ENCODE measurements at regions not wholly inside any gene's neighbourhood (a gene's known extent, or its start where the extent isn't known, plus 50 kb on each side); places are given as distances from the start of the nearest gene placed in this dataset.
A peak's percentile ranks its signal among the peaks of the same experiment; 100 is the strongest.

DNA sequence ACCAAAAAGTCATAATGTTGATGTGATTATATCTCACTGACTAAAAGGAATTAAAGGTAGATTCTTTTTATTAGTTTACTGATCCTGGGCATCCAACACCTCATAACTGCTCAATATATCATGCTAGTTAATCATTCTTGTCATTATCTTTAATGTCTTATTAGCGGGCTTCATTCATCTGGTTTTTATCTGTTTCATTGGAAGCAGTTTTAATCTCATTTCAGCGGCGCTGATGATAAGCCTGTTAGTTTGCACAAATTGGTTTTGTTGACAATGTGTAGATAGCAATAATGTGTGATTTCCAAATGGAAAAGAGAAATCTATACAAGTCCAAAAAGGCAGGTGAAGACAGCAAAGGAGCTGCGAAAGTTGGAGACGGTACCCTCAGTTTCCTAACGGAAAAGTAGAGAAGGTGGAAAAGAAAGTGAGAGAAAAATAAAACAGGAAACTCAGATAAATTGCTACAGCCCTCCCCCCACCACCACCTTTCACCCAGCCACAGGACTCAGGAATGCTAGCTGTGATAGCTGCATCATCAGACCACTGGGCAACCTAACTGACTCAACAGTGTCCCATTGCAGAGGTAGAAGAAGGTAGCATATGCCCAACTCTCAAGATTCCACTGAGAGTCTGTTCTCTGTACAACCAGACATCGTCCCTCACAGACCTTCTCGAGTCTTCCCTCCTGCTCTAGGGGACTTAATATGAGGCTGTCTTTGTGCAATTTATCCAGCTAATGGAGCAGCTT, 241.7 kb upstream of the CAMK1G start:
- Mint-ChIP-seq H3K36me3 (ENCODE audit: low read depth) (peaks cover 3% of the 10 kb centered on the region), H3K4me3 (no peak overlapping the region), H3K27ac (peak overlapping the region; percentile 65), H3K27me3 (ENCODE audit: insufficient read depth) (no peaks in the 10 kb centered on the region), H3K4me1 (peaks cover 55% of the 10 kb centered on the region), H3K9me3 (peaks cover 4% of the 10 kb centered on the region)
- Histone ChIP-seq H3K4me1 (ENCODE audit: control insufficient read depth, insufficient read depth, low read length) (peaks cover 21% of the 10 kb centered on the region), H3K36me3 (ENCODE audit: control insufficient read depth, insufficient read depth, low read length) (no peaks in the 10 kb centered on the region), H3K27ac (ENCODE audit: low read depth, low read length) (no peak overlapping the region), H3K9me3 (ENCODE audit: control insufficient read depth, low read length) (peaks cover 9% of the 10 kb centered on the region), H3K27me3 (ENCODE audit: control insufficient read depth, insufficient read depth, low read length, poor library complexity, severe bottlenecking) (peaks cover 4% of the 10 kb centered on the region), H3K4me3 (ENCODE audit: low read length) (peak overlapping the region; percentile 36), H3K9ac (ENCODE audit: extremely low read depth, low read length, poor library complexity, severe bottlenecking) (no peak overlapping the region)
- 84 to 87% methylated on average over 4 to 8 of the region's 8 CpGs for WGBS, 2 experiments (ENCODE audit: insufficient coverage in 1 of 2, insufficient read length in 1 of 2)
- TF ChIP-seq, protein P1, sequence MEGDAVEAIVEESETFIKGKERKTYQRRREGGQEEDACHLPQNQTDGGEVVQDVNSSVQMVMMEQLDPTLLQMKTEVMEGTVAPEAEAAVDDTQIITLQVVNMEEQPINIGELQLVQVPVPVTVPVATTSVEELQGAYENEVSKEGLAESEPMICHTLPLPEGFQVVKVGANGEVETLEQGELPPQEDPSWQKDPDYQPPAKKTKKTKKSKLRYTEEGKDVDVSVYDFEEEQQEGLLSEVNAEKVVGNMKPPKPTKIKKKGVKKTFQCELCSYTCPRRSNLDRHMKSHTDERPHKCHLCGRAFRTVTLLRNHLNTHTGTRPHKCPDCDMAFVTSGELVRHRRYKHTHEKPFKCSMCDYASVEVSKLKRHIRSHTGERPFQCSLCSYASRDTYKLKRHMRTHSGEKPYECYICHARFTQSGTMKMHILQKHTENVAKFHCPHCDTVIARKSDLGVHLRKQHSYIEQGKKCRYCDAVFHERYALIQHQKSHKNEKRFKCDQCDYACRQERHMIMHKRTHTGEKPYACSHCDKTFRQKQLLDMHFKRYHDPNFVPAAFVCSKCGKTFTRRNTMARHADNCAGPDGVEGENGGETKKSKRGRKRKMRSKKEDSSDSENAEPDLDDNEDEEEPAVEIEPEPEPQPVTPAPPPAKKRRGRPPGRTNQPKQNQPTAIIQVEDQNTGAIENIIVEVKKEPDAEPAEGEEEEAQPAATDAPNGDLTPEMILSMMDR (conservative IDR thresholded peaks at IDR 0.05), result no peak
- no peak for DNase-seq

DNA sequence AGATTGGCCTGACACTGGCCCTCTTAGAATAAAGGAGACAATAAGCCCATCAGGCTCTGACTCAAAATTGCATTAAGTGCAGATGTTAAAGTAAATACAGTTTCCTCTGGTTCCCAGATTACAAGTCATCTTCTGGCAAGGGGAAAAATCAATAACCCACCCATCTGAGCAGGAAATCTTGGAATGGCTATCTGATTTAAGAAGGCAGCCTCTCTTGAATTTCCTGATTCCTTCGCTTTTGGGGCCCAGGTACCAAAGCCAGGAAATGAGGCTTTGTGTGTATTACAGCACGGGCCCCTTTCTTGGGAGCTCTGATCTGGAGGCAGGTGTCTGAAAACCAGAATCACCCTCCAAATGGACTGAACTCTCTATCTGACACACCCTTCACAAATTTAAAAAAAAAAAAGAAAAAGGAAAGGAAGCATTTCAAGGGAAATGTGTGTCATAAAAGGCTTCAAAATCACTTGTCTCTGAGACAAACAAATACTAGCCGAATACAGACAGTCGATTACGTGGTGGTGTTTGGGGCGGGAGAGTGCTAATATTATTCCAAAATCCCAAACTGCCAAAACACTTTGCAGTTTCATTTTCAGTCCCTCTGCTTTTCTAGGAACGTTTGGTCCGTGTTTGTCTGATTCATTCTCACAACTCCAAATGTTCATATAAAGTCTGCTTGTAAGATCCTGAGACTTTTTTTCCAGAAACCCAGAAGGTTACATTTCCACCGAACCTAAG, 240.9 kb upstream of the CAMK1G start:
- 90 to 92% methylated on average over 3 to 9 of the region's 9 CpGs for WGBS, 2 experiments (ENCODE audit: insufficient coverage in 1 of 2, insufficient read length in 1 of 2)
- DNase-seq, result no peak
- Histone ChIP-seq H3K36me3 (ENCODE audit: control insufficient read depth, insufficient read depth, low read length) (no peaks in the 10 kb centered on the region), H3K9ac (ENCODE audit: extremely low read depth, low read length, poor library complexity, severe bottlenecking) (no peak overlapping the region), H3K9me3 (ENCODE audit: control insufficient read depth, low read length) (peaks cover 9% of the 10 kb centered on the region), H3K4me3 (ENCODE audit: low read length) (no peak overlapping the region), H3K27ac (ENCODE audit: low read depth, low read length) (no peak overlapping the region), H3K27me3 (ENCODE audit: control insufficient read depth, insufficient read depth, low read length, poor library complexity, severe bottlenecking) (peaks cover 4% of the 10 kb centered on the region), H3K4me1 (ENCODE audit: control insufficient read depth, insufficient read depth, low read length) (peaks cover 21% of the 10 kb centered on the region)
- H3K27ac Mint-ChIP-seq, result peak overlapping the region; percentile 65
- peaks cover 3% of the 10 kb centered on the region for H3K36me3 Mint-ChIP-seq (ENCODE audit: low read depth)
- H3K4me1 Mint-ChIP-seq, result peaks cover 55% of the 10 kb centered on the region
- no peaks in the 10 kb centered on the region for H3K27me3 Mint-ChIP-seq (ENCODE audit: insufficient read depth)
- H3K9me3 Mint-ChIP-seq, result peaks cover 5% of the 10 kb centered on the region
- TF ChIP-seq, protein P1 (conservative IDR thresholded peaks at IDR 0.05), result no peak
- H3K4me3 Mint-ChIP-seq, result no peak overlapping the region

DNA sequence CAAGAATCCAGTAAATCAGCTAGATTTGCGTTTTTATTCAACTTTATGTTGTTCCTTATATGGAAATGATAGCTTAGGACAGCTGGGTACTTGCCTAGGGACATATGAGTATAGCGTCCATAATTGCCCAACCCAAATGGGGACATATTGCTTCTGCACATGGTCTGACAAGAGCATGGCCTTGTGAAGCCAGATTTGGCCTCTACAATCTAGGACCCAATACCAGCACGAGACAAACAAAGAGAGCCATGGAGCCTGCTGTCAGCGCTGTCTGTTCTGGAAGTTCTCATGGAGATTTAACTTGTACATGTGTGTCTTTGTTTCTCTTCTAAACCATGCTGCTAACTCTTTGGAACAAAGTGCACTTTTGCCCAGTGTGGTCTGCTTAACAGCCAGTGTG, 240.0 kb upstream of the CAMK1G start:
- Histone ChIP-seq H3K27ac (ENCODE audit: low read depth, low read length) (no peak overlapping the region), H3K9ac (ENCODE audit: extremely low read depth, low read length, poor library complexity, severe bottlenecking) (no peak overlapping the region), H3K9me3 (ENCODE audit: control insufficient read depth, low read length) (peaks cover 9% of the 10 kb centered on the region), H3K27me3 (ENCODE audit: control insufficient read depth, insufficient read depth, low read length, poor library complexity, severe bottlenecking) (peaks cover 11% of the 10 kb centered on the region), H3K4me3 (ENCODE audit: low read length) (no peak overlapping the region), H3K4me1 (ENCODE audit: control insufficient read depth, insufficient read depth, low read length) (peaks cover 21% of the 10 kb centered on the region), H3K36me3 (ENCODE audit: control insufficient read depth, insufficient read depth, low read length) (no peaks in the 10 kb centered on the region)
- peaks cover 55% of the 10 kb centered on the region for H3K4me1 Mint-ChIP-seq
- no peaks in the 10 kb centered on the region for H3K27me3 Mint-ChIP-seq (ENCODE audit: insufficient read depth)
- DNase-seq, result no peak
- H3K27ac Mint-ChIP-seq, result no peak overlapping the region
- H3K36me3 Mint-ChIP-seq (ENCODE audit: low read depth), result peaks cover 3% of the 10 kb centered on the region
- TF ChIP-seq, protein P1 (conservative IDR thresholded peaks at IDR 0.05), result no peak
- 90 to 96% methylated on average over 4 of the region's 4 CpGs for WGBS, 2 experiments (ENCODE audit: insufficient coverage in 1 of 2, insufficient read length in 1 of 2)
- peaks cover 5% of the 10 kb centered on the region for H3K9me3 Mint-ChIP-seq
- H3K4me3 Mint-ChIP-seq, result no peak overlapping the region

Measured in endodermal cell (in vitro differentiated cells).